AG10803 (cell line): ENCODE measurements at regions not wholly inside any gene's neighbourhood (a gene's known extent, or its start where the extent isn't known, plus 50 kb on each side); places are given as distances from the start of the nearest gene placed in this dataset.

ENCODE experiments used
- DNase-seq: peaks from one replicate; pipeline ENCODE4 v3.0.0; 2010; ENCODE audit warnings: low read depth
- H3K4me3 ChIP-seq: 2 replicates; pipeline ENCODE4 v1.5.1; 2011; ENCODE audit warnings: mild to moderate bottlenecking, low read length, control low read depth
- TF ChIP-seq, protein P1 (sequence below): conservative IDR thresholded peaks from 2 replicates; pipeline ENCODE4 v1.5.1; 2011; ENCODE audit warnings: mild to moderate bottlenecking, low read length, control low read depth, inconsistent platforms

DNA sequence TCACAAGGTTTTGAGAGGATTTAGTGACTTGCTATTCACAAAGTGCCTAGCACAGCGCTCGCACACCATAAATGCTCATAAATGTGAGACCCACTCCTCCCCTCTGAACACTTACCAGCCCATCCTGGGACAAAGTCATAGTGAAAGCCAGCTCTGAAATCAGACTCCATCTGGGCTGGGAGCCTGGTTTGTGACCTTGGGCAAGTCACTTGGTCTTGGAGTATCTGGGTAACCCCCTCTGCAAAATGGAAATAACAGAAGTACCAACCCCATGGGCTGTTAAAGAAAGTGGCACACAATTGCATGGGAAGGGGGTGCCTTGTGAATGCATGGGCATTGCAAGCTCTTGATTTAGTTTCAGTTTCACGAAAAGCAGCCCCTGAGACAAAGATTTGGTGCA is 104.7 kb upstream of the CDH5 start:
- no peak overlapping the region for H3K4me3 ChIP-seq
- no peak for DNase-seq
- TF ChIP-seq, protein P1, sequence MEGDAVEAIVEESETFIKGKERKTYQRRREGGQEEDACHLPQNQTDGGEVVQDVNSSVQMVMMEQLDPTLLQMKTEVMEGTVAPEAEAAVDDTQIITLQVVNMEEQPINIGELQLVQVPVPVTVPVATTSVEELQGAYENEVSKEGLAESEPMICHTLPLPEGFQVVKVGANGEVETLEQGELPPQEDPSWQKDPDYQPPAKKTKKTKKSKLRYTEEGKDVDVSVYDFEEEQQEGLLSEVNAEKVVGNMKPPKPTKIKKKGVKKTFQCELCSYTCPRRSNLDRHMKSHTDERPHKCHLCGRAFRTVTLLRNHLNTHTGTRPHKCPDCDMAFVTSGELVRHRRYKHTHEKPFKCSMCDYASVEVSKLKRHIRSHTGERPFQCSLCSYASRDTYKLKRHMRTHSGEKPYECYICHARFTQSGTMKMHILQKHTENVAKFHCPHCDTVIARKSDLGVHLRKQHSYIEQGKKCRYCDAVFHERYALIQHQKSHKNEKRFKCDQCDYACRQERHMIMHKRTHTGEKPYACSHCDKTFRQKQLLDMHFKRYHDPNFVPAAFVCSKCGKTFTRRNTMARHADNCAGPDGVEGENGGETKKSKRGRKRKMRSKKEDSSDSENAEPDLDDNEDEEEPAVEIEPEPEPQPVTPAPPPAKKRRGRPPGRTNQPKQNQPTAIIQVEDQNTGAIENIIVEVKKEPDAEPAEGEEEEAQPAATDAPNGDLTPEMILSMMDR, result no peak

DNA sequence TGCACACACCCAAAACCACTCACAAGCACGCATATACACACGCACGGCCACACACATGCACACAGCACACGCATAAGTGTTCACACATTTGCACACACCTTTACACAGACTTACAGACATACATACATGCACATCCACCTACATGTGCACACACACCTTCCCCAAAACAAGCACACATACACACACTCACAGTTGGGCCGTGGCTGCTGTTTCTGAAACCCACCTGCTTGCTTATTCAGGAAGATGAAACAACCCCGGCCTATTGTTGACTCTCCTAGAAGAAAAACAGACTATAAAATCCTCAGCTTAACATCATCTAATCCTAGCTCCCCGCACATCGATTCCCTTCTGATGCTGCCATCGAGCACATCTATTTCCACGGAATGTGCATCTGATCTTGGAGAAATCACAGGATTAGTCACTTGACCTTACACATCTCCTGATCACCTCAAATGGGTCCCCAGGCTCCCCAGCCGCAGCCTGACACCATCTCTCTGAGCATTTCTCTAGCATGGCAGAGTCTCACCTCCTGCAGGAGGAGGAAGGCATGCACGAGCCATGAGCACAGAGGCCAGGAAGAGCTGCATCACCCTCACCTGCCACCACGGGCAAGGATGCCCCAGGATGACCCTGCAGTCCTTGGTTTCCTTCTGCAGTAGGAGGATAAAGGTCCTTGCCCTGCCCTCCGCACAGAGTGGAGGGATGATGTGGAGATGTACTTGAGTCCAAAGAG is 105.8 kb upstream of the CDH5 start:
- TF ChIP-seq, protein P1, result no peak
- DNase-seq, result no peak
- H3K4me3 ChIP-seq, result no peak overlapping the region

DNA sequence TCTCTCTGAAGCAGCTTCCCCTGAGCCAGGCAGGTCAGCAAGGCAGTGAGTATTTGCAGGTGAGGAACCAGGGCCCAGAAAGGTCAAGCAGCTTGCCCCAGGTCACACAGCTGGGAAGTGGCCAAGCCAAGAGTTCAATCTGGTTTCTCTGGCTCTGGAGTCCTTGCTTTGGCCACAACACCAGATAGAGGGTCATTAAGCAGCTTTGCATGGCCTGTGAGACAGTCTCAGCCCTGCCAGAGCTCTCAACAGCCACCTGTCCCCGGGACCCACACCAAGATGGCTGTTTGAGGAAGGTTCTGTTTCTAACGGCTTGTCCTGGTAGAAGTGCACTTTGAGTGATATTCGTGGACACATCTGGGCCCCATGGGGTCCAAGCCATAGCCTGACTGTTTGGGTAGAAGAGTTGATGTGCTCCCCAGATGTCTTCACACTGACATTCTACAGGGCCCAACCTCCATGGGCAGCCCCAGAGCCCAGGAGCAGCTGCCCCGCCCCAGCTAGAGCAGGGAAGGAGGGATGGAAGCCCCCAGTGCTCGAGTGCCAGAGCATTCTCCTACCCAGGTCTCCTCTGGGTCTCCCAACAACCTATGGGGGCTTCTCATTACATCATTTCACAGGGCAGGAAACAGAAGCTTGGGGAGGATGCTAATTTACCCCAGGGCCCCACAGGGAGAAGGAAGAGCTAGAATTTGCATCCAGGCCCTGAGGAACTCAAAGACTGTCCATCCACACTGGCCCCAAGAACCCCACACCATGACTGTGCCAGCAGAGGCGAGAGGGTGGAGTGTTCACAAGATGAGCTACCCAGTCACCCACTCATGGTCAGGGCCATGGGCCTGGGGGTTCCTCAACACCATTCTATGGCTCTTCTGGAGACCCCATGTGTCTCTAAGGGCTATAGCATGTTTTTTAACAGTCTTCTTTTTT is 107.3 kb upstream of the CDH5 start:
- no peak for DNase-seq
- TF ChIP-seq, protein P1, result no peak
- H3K4me3 ChIP-seq, result no peak overlapping the region

DNA sequence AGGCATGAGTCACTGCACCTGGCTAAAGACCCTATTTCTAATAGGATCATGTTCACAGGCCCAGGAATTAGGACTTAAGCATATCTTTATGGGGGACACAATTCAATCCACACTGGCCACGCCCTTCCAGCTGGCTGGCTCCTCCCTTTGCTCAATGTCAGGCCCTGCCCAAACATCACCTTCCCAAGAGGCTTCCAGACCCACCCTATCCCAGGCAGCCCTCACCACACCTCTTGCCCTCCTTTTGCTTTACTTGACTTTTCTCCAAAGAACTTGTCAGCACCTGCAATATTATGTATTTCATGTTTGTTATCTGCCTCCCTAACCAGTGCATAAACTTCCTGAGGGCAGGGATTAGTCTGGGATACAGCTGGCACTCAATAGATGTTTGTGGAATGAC is 109.6 kb upstream of the CDH5 start:
- DNase-seq, result no peak
- TF ChIP-seq, protein P1, result no peak
- H3K4me3 ChIP-seq, result no peak overlapping the region

DNA sequence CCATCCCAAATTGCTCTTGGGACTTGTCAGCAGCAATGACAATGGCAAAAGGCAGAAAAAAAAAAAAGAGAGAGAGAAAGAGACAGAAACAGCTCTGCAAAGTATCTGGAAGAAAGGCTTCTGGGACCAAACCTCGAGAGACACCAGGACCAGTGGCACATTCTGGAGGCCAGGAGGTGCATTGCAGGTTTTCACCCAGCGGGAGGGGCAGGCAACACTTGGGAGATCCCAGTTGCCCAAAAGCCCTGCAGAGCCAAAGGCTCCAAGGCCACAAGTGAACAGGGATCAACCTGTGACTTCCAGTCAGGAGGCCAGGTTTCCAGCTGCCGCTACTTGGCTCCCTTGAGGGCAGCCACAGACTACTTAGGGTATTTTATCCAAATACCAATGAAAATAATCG is 110.8 kb upstream of the CDH5 start:
- H3K4me3 ChIP-seq, result no peak overlapping the region
- DNase-seq, result no peak
- TF ChIP-seq, protein P1, result no peak

DNA sequence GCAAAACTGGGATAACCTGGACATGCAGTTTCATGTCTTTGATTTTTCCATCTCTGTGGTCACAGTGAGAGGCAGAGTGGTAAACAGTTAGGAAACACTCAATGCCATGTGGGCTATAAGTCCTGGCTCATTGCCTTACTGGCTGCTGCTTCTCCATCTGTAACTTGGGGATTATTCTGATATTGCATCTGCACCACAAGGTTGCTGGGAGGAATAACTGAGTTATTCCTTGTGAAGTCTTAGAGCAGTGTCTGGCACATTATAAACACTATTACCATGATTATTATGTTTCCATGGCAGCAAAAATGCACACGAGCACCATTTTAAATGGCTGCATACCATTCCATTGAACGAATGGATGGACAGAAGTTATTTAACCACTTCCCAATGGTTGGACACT is 111.7 kb upstream of the CDH5 start:
- peak; percentile 68 for DNase-seq
- H3K4me3 ChIP-seq, result no peak overlapping the region
- TF ChIP-seq, protein P1, result no peak

DNA sequence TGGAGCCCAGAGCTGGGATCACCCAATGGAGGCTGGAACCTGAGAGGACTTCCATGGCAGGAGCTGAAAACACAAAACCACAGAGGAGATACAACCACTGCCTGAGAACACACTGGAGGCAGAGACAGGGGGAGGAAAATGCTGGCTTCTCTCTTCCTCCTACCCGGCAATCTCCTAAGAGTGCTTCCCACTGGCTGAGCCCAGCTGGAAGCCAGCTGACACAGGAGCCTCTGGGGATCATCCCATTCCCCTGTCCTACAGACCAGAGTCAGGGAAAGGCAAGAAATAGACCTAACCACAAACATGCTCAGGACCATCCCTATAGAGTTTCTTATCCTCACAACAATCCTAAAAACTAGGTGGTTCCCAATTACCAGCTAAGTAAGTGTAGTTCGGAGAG is 112.4 kb upstream of the CDH5 start:
- H3K4me3 ChIP-seq, result no peak overlapping the region
- TF ChIP-seq, protein P1, result no peak
- DNase-seq, result peak; percentile 29
